NCI-H146 (cell line): ENCODE measurements at regions not wholly inside any gene's neighbourhood (a gene's known extent, or its start where the extent isn't known, plus 50 kb on each side); places are given as distances from the start of the nearest gene placed in this dataset.
"Not testable (repeated sequence)": the region's sequence is repeated elsewhere in the genome, so short reads cannot be mapped to it uniquely, and the experiment has no call there.

Experiments
- DNase-seq: peaks from one replicate; lab custom pipeline; 2025; lab: John Stamatoyannopoulos, UW

DNA sequence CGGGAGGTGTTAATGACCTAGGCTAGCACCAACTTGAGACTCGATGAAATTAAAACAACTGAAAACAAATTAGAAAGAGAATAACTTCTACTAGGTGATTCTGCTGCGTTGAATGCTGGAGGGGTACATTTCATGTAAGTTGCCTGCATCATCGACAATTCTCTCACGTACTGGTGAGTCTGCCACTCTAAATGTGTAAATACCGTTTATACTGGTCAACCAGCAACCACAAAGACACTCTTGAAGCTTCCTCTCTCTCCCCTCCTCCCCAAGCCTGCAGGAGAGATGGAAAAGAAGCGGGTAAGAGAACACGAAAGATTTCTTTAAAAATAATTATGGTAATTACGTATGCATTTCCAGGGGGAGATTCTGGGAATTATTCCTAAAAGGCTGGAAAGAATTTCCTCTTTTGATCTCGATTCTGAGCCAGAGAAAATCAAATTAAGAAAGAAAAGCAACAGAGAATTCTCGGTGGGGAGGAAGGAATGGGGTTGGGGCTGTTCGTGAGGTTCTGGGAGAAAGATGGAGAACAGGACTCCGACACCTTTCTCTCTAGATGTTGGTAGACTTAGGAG, 68.6 kb upstream of the MRTFB start:
- DNase-seq, result no peak

DNA sequence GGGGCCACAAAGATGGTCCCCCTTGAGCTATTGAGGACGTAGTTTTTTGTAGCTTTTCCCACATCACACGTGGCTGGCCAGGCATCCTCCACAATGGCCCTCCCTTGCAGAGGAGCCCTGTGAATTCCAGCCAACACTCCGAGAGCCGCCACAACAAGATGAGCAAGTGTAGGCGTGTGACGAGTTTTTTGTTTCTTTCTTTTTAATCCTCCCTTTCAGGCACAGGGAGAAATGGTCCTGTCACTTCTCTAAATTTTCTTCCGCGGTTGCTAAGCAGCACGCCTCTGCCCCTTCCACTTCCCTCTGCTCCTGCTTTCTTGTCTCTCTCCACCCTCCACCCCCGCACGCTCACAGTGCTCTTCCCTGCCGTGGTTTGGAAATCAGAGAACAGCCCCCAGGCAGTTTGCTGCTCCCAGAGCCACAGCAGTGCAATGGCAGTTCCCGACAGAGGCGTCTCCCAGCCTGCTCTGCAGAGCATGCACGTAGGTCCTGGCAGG, 68.0 kb upstream of the MRTFB start:
- peak; percentile 86 for DNase-seq

DNA sequence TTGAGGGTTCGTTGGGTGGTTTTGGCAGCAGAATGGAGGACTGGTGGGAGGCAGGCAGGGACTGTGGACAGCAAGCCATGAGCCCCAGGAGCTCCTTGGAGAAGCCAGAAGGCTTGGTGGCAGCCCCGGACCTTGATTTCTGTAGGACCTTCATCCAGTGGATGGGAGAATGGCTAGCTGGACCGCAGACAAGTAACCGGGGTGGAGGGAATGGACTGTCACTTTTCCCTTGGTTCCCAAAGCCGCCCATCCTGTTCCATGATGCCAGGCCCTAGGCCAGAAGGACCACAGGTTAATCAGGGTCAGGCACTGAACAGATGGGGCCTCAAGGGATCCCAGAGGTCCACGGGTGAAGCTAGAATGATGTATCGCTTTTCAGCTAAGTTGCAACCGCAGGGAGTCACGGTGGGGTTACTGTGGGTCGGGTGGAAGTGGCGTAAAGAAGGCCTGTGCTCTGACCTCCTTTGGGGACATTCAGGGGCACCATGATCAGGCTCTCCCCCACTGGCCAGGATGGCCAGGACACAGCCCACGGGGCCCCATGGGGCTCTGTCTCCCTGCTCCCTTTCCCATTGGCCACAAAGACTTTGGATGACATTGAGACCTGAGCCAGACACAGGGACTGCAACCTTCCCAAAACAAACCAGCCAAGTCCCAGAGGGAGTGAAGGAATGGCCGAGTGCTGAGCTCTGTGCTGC, 66.9 kb upstream of the MRTFB start:
- DNase-seq, result no peak

DNA sequence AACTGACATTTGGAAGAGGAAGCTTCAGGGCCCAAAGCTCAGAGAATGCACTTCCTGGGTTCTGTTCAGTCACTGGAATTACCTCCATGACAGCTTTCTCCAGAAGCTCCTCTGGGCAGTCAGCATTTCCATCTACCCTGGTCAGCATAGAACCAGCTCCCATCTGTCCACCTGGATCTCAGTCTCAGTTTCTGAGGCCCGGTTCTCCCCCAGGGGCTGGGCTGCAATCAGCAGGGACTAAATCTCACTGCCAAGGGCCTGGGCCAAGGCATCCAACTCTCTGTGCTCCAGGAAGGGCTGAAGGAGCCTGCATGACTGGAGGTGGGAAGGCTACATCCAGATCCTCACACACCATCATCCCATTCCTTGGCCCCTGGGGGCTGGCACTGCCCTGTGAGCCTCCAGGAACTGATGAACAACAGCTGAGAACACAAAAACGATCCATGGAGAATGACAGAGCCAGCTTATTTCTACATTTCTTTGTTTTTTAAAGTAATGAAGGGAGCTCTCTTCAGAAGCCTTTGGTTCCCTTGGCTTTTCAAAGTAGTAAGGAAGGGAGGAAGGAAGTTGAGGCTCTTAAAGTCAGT, 66.3 kb upstream of the MRTFB start:
- DNase-seq, result no peak

DNA sequence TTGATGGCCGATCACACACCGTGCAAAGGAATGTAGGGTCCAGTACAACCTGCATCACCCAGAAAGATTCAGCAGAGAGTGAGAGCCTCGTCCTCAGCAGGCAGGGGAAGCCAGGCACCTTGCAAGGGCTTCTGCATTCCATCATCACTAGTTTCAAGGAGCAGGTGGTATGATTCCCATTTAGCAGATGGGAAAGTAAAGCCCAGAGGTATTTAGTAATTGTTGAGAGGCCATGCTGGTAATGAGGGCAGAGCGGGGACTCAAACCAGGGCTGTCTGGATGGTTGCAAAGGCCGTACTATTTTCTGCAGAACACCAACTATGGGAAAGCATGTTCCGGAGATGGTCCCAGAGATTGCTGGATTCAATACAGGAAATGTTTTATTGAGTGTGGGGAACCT, 65.8 kb upstream of the MRTFB start:
- no peak for DNase-seq

DNA sequence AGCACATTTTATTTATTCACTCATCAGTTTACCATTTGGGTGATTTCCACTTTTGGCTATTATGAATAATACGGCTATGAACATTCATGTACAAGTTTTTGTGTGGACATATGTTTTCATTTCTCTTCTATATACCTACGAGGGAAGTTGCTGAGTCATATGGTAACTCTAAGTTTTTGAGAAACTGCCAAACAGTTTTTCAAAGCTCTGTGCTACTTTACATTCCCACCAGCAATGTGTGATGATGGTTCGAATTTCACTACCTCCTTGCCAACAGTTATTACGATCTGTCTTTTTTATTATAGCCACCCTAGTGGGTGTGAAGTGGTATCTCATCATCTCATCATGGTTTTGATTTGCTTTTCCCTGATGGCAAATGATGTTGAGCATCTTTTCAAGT, 63.7 kb upstream of the MRTFB start:
- DNase-seq, result no peak

DNA sequence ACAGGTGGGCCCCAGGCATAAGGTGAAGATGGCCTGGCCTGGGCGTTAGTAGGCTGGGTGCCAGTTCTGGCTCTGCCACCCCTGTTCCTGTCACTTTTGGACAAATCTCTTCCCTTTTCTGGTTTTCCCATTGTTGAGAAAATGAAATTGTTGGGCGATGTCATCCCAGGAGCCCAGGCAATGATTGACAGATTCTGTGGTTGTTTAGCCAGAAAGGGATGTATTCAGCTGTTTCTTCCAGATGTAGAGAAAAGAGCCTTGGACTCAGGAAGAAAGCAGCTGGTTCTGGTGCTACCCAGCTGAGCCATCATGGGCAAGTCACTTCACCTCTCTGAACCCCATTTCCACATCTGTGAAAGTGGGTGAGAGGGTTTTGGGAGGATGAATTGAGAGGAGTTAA, 60.1 kb upstream of the MRTFB start:
- DNase-seq, result no peak

DNA sequence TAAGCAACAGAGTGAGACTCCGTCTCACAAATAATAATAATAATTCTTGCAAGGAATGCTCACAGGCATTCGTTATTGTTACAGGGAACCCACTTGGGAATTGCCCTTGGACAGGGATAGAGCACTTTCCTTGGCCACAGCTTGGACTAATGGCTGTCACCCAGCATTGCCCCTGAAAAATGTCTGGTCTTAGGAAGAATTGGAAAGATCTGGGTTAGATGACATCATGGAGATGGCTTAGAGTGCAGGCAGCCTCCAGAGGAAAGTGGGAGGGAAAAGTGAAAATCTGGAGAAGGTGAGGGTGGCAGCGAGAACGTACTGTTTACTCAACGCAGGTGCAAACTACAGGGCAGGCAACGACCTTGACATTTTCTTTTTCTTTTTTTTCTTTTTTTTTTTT, 59.3 kb upstream of the MRTFB start:
- DNase-seq, result peak; percentile 17

DNA sequence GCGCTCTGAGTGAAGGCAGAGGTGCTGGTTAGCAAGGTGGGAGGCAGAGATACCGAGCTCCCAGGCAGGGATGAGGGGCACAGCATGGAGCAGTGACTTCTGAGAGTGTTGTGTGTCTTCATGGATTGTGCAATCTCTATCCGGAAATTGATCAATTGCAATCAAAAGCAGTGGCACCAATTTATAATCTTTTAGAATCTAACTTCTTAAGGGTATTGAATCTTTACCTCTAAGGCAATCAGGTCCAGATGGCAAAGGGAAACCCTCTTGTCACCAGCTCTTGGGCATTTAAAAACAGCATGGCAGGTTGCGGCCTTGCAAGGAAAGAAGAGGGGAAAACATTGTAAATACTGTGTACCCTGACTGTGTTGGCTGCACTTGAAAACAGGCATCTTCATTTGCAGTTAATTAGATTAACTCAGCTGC, 58.0 kb upstream of the MRTFB start:
- peak; percentile 21 for DNase-seq

DNA sequence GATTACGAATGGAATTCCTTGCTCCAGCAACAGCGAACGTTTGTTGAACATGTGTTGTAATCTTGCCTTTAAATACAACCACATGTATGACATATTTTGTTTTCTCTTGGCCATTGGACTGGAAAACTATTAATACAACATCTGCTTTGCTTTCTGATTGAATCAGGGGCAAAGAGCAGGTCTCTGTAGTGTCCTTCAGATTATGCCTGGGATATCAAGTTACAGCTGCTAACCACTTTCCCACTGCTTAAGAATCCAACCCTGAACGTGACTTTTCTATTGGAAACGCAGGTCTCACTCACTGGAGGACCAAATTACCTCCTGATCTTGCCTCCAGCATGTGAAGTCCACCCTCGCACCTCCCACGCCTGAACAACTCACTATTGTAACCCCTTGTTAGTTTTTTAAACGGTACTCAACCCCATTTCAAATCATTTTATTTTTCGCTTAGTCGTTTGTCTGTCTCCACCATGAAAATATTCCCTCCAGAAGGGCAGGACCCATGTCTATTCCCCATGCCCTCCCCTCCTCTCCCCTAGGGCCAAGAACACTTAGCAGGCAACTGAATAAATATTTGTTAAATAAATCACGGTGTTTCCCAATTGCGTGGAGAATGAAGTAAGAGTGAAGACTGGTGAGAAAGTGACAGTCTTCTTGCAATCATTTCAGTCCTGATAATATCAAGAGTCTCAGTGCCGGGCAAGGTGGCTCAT, 57.4 kb upstream of the MRTFB start:
- peak; percentile 68 for DNase-seq

DNA sequence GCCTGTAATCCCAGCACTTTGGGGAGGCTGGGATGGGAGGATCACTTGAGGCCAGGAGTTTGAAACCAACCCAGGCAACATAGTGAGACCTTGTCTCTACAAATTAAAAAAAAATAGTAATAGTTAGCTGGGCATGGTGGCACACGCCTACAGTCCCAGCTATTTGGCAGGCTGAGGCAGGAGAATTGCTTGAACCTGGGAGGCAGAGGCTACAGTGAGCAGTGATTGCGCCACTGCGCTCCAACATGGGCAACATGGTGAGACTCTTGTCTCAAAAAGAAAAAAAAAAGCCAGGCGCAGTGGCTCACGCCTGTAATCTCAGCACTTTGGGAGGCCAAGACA, 56.9 kb upstream of the MRTFB start:
- no peak for DNase-seq

DNA sequence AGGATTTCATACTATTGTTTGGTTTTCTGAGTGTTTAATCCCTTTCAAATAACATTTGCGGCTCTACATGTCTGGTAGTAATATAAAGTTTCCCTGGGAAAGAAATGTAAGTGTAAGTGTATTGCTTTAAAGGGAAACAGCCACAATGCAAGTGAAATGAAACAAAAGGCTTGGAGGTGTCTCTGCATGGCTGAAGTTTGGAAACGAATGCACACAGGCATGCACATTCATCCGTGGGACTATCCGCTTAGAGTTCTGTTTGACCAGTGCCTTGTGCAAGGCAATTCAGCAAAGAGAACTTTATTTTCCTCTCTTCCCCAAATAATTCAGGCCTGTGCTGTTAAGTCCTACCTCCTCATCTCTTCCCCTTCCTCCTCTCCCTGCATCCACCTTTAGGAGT, 56.1 kb upstream of the MRTFB start:
- no peak for DNase-seq

DNA sequence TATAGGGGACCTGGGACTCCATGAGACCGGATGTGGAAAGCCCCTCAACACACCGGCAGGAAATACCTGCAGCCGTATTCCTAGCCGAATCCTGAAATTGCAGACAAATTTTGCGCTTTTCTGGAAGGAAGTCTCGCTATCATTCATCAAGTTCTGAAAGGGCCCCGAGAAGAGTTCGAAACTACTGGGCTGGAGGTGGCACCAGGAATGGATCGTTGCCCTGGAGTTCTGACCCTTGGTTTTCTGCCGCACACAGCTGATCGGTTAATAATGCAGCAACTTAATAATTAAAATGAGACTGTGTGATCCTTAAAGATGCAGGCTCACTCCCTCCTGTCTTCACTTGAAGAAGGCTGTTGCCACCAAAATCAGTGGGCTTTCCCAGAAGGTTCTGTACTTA, 55.7 kb upstream of the MRTFB start:
- DNase-seq, result no peak

DNA sequence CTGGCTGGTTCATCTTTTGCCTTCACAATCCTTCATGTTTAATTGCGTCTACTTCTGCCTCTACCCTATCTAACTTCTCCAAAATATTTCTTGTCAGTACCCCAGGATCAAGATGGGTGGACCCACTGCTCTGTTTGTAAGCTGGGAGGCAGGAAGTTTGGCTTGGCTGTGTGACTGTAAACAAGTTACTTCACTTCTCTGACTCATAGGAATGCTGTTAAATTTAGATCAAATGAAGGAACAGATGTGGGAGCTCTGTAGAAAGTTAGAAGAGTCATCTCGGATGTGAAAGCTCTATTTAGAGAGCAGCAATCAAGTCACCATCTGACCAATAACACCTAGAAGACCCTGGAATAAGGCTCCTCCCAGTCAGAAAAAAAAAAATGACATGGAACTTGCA, 55.2 kb upstream of the MRTFB start:
- no peak for DNase-seq

DNA sequence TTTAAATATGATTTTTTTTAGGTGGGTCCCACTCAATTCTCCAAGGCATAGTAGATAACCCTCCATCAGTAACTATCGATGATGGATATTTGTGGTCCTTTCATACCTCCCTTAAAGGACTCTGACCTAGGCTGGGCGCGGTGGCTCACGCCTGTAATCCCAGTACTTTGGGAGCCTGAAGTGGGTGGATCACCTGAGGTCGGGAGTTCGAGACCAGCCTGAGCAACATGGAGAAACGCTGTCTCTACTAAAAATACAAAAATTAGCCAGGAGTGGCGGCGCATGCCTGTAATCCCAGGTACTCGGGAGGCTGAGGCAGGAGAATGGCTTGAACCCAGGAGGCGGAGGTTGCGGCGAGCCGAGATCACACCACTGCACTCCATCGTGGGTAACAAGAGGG, 54.8 kb upstream of the MRTFB start:
- not testable (repeated sequence) for DNase-seq

DNA sequence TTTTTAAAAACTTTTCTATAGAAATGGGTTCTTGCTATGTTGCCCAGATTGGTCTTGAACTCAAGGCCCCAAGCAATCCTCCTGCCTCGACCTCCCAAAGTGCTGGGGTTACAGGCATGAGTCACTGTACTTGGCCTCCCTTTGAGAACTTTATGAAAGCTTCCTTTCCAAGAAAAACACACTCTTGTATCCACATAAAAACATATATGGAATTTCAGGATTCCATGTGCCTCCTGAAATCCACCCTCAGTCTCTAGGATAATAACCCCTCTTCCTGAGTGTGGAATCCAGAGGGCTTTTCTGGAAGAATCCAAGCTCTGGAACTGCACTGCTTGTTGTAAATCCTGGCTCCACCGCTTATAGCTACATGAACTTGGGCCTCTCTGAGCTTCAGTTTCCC, 53.2 kb upstream of the MRTFB start:
- no peak for DNase-seq

DNA sequence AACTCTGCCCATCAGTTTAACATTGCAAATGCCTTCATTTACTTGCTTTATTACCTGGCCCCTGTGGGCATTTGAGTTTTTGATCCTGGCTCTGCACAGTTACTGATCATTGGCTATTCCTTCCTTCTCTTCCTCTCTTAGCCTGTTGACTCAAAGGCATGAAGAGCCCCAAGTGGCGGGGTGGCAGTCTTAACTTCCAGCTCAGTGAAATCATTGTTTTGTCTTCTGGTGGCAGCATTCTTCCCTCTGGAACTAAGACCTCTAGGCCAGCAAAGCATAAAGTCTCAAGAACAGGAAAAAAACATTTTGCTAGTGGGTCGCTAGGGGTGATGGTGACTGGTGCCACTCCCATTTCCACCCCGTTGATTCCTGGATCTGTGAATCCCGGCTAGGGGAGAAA, 52.3 kb upstream of the MRTFB start:
- no peak for DNase-seq

DNA sequence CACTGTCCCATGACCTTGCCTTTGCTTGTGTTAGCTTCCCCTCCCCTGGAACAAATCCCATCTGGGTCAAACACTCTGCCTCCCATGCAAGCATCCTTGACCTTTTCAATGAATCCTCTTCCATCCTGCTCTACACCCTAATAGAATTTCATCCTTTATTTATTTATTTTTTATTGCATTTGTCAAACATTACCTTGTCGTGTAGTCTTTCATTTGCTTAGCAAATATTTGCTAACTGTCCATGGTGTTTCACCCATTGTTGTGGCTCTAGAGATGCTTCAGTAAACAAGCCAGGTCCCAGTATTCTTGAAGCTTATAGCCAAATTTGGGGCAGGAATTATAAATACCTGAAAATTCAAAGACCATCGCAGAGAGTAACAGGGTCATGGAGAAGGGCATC, 51.0 kb upstream of the MRTFB start:
- peak; percentile 80 for DNase-seq
